Fibroblast of peridontal ligament (primary cell): ENCODE measurements at regions not wholly inside any gene's neighbourhood (a gene's known extent, or its start where the extent isn't known, plus 50 kb on each side); places are given as distances from the start of the nearest gene placed in this dataset.

Source experiments
- DNase-seq: peaks from one replicate; pipeline ENCODE4 v3.0.0-alpha.2; 2010; ENCODE audit errors: extremely low read depth

GRCh38 chr1:93013145-93014065 lies 52.1 kb upstream of the DIPK1A start:
- no peak for DNase-seq

GRCh38 chr1:93014168-93014567 lies 52.9 kb upstream of the DIPK1A start:
- no peak for DNase-seq

GRCh38 chr1:93015590-93015989 lies 54.3 kb upstream of the DIPK1A start:
- DNase-seq, result peak; percentile 50

- DNase-seq, result peak; percentile 7
Observed at GRCh38 chr1:93016171-93016570, 54.9 kb upstream of the DIPK1A start.

GRCh38 chr1:93021539-93022134 lies 57.4 kb upstream of the MTF2 start:
- DNase-seq, result peak; percentile 63

- DNase-seq, result no peak
Observed at GRCh38 chr1:93022580-93022979, 56.5 kb upstream of the MTF2 start.

- no peak for DNase-seq
Observed at GRCh38 chr1:93023281-93023680, 55.8 kb upstream of the MTF2 start.

GRCh38 chr1:93025572-93025971 lies 53.5 kb upstream of the MTF2 start:
- no peak for DNase-seq

- DNase-seq, result no peak
Observed at GRCh38 chr1:93028542-93028941, 50.5 kb upstream of the MTF2 start.
